DMS153 (cell line): ENCODE measurements at regions not wholly inside any gene's neighbourhood (a gene's known extent, or its start where the extent isn't known, plus 50 kb on each side); places are given as distances from the start of the nearest gene placed in this dataset.
"Not testable (repeated sequence)": the region's sequence is repeated elsewhere in the genome, so short reads cannot be mapped to it uniquely, and the experiment has no call there.

ENCODE experiments used
- DNase-seq: peaks from one replicate; lab custom pipeline; 2025; lab: John Stamatoyannopoulos, UW

- DNase-seq = not testable (repeated sequence)
Measured at GRCh38 chr7:120014301-120014700, 258.7 kb upstream of the KCND2 start.

DNA sequence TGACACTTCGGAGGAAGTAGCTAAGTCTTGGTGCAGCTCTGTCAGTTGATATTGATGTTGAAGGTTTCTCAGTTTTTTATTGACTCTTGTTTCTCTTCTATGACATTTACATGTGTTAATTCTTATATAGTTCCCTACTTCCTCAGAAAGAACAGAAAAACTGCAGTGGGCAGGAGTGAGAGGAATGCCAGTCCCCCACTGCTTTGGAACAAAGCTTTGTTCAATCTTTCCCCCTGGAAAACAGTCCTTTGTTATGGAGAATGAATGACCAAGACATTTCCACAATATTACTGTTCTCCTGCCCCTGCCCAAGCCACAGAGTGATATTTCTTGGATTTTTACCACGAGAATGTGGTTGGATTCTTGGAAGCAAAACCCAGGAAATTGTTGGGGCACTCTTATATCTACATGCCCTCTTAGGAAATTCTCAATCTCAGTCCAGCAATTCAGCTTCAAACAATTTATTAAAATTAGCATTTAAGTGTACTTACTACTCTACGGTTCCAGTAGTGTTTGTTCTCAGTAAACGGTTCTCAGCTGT lies 258.0 kb upstream of the KCND2 start:
- no peak for DNase-seq

- DNase-seq = no peak
Measured at GRCh38 chr7:120021085-120021484, 251.9 kb upstream of the KCND2 start.

GRCh38 chr7:120023494-120024167 lies 249.3 kb upstream of the KCND2 start:
- DNase-seq = no peak

DNA sequence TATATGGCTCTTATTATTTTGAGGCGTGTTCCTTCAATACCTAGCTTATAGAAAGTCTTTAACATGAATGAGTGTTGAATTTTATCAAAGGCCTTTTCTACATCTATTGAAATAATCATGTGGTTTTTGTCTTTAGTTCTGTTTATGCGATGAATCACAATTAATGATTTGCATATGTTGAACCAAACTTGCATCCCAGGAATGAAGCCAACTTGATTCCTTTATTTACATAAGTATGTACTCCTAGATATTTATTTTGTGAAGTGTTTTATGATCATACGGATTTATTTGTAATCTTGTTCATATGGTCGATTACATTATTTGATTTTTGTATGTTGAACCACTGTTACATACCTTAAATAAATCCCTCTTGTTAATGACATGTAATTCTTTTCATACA lies 244.3 kb upstream of the KCND2 start:
- DNase-seq = no peak

GRCh38 chr7:120030876-120031275 lies 242.1 kb upstream of the KCND2 start:
- DNase-seq = no peak

DNA sequence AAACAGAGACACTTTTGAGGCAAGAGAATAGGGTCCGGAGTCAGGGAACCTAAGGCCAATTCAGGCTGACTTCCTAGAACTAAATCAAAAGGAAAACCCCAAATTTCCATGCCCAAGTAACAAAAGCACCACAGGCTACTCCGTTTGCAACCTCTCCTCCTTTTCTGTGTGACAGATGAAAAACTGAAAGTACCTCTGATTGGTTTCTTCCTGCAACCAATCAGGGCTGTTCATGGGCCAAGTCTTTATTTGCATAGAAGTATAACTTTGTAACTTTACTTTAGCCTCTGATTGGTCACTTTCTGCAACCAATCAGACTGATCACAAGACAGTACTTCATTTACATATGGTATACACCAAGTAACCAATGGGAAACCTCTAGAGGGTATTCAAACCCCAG lies 239.9 kb upstream of the KCND2 start:
- DNase-seq = no peak

DNA sequence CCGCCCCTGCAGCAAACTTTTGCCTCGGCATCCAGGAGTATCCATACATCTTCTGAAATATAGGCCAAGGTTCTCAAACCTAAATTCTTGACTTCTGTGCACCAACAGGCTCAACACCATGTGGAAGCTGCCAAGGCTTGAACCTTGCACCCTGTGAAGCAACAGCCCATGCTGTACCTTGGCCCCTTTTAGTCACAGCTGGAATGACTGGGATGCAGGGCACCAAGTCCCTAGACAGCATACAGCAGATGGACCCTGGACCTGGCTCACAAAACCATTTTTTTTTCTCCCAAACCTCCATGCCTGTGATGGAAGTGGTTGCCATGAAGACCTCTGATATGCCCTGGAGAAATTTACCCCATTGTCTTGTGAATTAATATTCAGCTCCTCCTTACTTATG lies 233.8 kb upstream of the KCND2 start:
- DNase-seq = no peak

DNA sequence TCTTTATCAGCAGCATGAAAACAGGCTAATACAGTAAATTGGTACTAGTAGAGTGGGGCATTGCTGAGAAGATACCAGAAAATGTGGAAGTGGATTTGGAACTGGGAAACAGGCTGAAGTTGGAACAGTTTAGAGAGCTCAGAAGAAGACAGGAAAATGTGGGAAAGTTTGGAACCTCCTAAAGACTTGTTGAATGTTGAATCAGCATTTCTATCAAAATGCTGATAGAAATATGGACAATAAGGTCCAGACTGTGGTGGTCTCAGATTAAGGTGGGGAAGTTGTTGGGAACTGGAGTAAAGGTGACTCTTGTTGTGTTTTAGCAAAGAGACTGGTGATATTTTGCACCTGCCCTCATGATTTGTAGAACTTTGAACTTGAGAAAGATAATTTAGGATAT lies 231.2 kb upstream of the KCND2 start:
- no peak for DNase-seq

DNA sequence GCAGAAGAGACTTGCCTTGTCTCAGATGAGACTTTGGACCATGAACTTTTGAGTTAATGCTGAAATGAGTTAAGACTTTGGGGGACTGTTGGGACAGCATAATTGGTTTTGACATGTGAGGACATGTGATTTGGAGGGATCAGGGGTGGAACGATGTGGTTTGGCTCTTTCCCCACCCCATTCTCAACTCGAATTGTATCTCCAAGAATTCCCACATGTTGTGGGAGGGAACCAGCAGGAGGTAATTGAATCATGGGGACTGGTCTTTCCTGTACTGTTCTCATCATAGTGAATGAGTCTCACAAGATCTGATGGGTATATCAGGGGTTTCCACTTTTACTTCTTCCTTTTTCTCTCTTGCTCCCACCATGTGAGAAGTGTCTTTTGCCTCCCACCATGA lies 229.7 kb upstream of the KCND2 start:
- DNase-seq = no peak

DNA sequence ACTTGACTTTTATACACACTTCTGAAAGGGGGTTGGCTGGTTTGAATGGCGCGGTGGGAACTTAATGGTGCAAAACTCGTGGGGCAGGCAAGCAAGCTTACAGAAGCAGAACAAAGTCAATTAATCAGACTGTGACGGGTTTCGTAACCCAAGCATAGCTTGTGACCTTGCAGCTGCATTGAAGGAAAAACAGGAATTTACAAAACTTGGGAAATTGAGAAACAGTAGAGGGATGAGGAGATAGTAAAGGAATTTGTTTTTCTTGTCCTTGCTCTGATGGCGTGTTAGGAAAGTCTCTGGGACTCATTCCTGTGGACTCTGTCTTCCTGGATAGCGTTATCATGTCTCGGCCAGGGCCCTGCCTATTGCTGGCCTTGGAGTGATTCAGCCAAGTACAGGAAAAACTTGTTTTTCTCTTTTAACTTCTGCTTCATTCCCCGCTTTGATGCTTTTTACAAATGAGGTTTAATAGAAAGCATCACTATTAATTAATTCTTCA lies 220.0 kb upstream of the KCND2 start:
- DNase-seq = no peak

DNA sequence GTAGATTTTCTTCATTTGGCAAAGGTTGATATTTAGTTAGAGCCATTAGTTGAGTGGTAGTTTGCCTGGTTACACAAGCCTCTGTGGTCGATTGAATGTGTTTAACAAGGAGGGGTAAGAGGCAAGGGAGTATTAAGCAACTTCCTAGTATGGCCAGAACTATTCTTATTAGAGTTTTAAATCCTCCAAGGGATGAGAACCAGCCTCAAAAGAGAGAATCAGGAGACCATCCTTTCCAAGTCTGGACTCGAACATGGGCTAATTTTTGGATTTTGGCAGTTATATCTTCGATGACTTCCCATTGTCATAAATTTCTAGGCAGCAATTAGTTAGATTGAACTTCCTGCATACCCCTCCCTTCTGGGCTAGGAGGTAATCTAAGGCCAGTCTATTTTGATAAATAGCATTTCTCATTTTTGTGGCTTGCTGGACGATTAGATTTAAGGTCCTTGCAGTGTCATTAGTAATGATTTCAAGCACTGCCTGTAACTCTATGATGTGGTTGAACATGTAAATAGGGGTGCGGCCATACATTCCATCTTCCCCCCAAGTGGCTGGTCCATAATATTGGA lies 219.5 kb upstream of the KCND2 start:
- DNase-seq = no peak

DNA sequence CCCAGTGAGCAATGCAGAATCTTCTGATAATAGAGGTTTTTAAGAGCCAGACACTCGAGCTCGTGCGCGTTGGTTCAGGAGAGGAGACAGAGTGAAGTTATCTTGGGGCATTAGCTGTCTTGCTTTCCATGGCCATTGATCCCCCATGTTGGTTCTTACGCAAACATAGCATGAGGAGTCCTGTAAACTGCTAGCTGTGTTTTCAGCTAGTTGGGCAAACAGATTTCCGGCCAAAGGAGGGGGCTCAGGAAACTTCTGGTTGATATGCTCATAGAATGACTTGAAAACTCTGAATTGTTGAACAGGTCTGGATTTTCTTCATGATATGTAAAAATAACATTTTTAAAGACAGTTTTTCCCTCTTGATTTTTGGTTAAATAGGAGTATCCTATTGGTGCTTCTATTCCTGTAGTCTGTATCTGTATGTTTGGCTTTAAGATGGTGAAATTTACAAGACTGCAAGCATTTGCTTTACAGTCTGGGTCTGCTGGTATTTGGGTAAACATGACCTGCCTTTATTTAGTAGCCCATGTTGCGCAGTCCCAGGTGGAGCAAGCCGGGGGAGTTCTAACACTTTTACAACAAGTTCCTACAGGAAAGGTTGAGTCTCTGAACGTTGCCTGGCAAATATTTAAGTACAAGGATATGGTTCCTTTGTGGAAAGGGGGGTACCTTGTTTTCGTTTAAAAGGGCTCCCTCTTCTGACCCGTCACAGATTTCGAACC lies 218.4 kb upstream of the KCND2 start:
- DNase-seq = no peak

DNA sequence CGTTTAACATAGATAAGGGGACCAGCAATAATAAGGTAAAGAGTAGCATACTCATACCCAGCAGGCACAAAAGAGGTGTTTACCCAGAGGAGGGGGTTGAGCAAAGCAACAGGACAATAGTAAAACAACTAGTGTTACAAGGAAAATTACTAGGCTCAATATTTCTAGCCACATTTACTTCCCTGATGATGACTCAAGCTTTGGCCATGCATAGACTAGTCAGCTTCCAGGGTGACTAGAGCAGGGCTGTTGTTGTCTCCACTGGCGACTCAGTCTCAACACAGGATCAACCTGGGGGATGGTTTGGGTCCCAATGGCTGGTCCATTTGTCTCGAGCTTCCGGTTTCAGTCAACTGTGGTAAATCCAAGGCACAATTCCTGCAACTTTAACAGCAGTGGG lies 217.7 kb upstream of the KCND2 start:
- no peak for DNase-seq

DNA sequence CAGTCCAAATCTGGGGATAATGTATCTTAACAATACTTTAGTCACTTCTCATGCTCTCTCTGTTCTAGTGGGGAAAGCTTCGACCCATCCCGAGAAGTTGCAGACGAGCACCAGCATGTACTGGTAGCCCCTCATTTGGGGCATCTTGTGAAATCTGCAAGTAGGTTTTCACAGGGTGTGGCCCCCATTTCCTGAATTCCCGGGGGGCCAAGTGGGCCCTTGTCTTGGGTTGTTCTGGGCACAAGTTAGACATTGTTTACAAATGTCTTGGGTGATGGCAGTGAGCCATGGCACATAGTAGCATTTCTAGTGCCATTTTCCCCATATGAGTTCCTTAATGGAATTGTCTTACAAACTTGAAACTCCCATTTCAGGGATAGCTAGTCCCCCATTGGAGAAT lies 216.7 kb upstream of the KCND2 start:
- DNase-seq = no peak

DNA sequence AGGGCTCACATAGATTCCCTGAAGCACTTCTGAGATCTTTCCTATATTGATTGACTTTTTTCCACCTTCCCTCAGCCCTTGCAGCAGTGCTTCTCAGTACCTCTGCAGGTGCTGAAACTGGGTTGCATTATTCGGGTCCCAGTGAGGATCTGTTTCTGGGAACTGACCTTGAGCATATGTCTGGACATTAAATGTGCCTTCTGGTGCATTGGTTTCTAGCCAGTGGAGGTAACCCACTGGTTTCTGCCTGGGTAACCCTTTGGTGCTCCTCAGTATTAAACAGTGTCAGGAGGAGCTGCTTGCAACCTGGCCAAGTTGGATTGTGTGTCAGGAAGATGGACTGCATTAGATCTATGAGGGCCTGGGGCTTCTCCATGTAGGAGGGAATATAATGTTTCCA lies 213.3 kb upstream of the KCND2 start:
- DNase-seq = no peak

- DNase-seq = no peak
Measured at GRCh38 chr7:120060281-120060680, 212.7 kb upstream of the KCND2 start.

GRCh38 chr7:120060875-120061274 lies 212.1 kb upstream of the KCND2 start:
- no peak for DNase-seq

DNA sequence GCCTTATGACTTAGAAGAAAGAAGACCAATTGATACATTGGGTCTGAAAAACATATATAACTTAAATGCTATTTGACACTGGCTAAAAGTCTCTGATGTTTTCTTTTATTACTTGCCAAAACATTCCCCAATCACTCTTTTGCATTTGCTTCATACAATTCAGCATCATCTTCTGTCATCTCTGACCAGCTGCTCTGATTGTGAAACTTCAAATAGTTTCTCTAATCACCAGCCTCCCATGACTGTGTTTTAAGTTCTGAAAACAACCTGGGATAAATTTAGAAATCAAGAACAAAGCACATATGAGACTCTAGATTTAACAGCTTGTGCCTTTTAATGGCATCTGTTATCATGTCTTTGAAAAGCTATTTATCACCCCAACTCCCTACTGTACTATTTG lies 208.4 kb upstream of the KCND2 start:
- no peak for DNase-seq

DNA sequence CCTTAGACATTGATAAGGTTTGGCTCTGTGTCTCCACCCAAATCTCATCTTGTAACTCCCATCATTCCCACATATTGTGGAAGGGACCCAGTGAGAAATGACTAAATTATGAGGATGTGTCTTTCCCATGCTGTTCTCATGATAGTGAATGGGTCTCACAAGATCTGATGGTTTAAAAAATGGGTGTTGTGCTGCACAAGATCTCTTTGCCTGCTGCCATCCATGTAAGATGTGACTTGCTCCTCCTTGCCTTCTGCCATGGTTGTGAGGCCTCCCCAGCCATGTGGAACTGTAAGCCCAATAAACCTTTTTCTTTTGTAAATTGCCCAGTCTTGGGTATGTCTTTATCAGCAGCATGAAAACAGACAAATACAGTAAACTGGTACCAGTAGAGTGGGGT lies 206.1 kb upstream of the KCND2 start:
- DNase-seq = not testable (repeated sequence)

- DNase-seq = no peak
Measured at GRCh38 chr7:120070201-120070600, 202.8 kb upstream of the KCND2 start.

DNA sequence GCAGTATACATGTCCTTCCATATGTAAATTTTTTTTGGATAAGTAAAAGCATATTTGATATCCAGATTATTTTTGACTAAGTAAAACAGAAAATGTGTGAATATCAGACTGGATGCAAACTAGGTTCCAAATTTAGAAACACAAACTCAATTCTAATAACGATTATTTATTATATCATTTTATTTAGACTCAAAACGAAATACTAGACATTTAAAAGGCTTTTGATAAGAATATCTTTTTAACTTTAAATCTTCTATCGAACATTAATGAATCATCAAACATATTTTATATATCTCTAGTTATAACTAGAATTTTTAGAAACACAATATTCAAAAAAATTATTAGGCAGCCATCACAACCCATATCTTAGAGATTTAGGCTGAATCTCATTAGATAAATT lies 195.2 kb upstream of the KCND2 start:
- DNase-seq = no peak

DNA sequence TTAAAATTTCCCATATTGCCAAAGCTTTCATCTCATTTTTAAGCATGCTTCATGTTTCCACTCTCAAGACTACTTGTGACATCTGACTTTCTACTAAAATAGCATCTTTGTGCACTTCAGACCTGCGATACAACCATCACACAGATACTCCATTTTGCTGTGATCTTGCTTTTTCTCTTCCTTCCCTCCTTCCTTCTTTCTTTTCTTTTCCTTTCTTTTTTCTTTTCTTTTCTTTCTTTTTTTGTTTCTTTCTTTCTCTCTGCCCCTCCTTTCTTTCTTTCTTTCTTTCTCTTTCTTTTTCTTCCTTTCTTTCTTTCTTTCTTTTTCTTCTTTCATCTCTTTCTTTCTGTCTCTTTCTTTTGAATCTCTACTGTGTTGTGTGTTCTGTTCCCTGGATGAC lies 194.0 kb upstream of the KCND2 start:
- DNase-seq = no peak
